GM18909 (cell line): ENCODE measurements at regions not wholly inside any gene's neighbourhood (a gene's known extent, or its start where the extent isn't known, plus 50 kb on each side); places are given as distances from the start of the nearest gene placed in this dataset.

Source experiments
- ATAC-seq: cut with Tn5 transposase; IDR thresholded peaks from one replicate; pipeline ENCODE4 v1.9.1; 2021; ENCODE audit warnings: mild to moderate bottlenecking; ENCODE audit not compliant: unreplicated experiment, poor library complexity

- ATAC-seq = no peak
These were observed 85.6 kb downstream of the SNAPC1 start for GRCh38 chr14:61847861-61848260.

GRCh38 chr14:61854898-61855297 is 92.7 kb downstream of the SNAPC1 start:
- ATAC-seq = no peak

GRCh38 chr14:61860294-61860918 is 98.2 kb downstream of the SNAPC1 start:
- peak; percentile 99 for ATAC-seq

- ATAC-seq = no peak
These were observed 99.2 kb downstream of the SNAPC1 start for GRCh38 chr14:61861320-61861865.

GRCh38 chr14:61864329-61864898 is 102.2 kb downstream of the SNAPC1 start:
- no peak for ATAC-seq

- ATAC-seq = peak; percentile 99
These were observed 105.0 kb downstream of the SNAPC1 start for GRCh38 chr14:61866932-61867920.

- ATAC-seq = no peak
These were observed 106.6 kb downstream of the SNAPC1 start for GRCh38 chr14:61868846-61869245.

GRCh38 chr14:61870163-61870562 is 107.9 kb downstream of the SNAPC1 start:
- ATAC-seq = no peak

GRCh38 chr14:61872452-61872851 is 110.2 kb downstream of the SNAPC1 start:
- ATAC-seq = peak; percentile 97

GRCh38 chr14:61875483-61875882 is 113.3 kb downstream of the SNAPC1 start:
- no peak for ATAC-seq

- ATAC-seq = no peak
These were observed 114.3 kb downstream of the SNAPC1 start for GRCh38 chr14:61876362-61877034.

- ATAC-seq = no peak
These were observed 114.8 kb downstream of the SNAPC1 start for GRCh38 chr14:61877035-61877390.

- no peak for ATAC-seq
These were observed 115.5 kb downstream of the SNAPC1 start for GRCh38 chr14:61877768-61878167.

- ATAC-seq = no peak
These were observed 116.7 kb downstream of the SNAPC1 start for GRCh38 chr14:61878931-61879330.

GRCh38 chr14:61881046-61881445 is 118.8 kb downstream of the SNAPC1 start:
- no peak for ATAC-seq

- ATAC-seq = no peak
These were observed 122.5 kb downstream of the SNAPC1 start for GRCh38 chr14:61884711-61885110.

- ATAC-seq = no peak
These were observed 123.2 kb downstream of the SNAPC1 start for GRCh38 chr14:61885203-61885961.

- no peak for ATAC-seq
These were observed 125.4 kb downstream of the SNAPC1 start for GRCh38 chr14:61887628-61888027.

- peak; percentile 100 for ATAC-seq
These were observed 127.7 kb downstream of the SNAPC1 start for GRCh38 chr14:61889914-61890351.

- no peak for ATAC-seq
These were observed 128.9 kb downstream of the SNAPC1 start for GRCh38 chr14:61891170-61891569.
